ENCODE measurements at regions not wholly inside any gene's neighbourhood (a gene's known extent, or its start where the extent isn't known, plus 50 kb on each side); places are given as distances from the start of the nearest gene placed in this dataset.
"Not testable (repeated sequence)": the region's sequence is repeated elsewhere in the genome, so short reads cannot be mapped to it uniquely, and the experiment has no call there.

DNA sequence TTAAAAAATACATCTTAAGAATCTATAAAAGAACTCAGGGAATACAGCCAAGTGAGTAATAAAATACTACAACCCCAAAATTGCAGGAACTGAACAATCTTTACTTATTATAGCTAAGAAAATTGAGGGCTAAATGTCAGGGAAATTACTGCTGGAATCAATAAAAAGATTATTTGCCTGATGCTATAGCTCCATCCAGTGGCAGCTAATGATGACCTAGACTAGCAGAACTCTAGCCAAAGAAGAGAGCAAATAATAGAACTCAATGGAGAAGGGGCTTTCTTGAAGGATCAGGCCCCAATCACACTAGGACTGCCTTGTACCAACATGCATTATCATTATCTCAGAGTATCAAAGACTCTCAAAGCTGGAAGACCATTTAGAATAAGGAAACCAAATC is 85.0 kb upstream of the FAM241A start:
- peak; percentile 25 for DNase-seq

DNA sequence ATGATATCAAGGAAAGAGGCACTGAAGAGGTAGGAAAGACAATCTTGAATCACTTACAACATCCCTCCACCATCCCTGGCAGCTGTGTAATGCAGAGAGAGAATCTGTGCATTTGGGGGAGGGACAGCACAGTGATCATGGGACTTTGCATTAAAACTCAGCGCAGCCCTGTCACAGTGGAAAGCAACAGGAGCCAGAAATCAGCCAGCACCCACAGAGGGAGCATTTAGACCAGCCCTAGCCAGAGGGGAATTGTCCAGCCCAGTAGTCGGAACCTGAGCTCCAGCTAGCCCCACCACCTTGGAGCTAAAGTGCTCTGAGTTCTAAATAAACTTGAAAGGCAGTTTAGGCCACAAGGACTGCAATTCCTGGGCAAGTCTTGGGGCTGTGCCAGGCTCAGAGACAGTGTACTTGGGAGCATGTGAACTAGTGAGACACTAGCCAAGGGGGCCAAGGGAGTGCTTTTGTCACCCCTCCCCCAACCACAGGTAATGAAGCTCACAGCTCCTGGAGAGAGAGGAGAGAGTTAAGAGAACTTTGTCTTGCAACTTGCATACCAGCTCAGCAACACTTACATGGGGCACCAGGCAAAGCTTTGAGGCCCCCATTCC is 83.9 kb upstream of the FAM241A start:
- DNase-seq, result no peak

DNA sequence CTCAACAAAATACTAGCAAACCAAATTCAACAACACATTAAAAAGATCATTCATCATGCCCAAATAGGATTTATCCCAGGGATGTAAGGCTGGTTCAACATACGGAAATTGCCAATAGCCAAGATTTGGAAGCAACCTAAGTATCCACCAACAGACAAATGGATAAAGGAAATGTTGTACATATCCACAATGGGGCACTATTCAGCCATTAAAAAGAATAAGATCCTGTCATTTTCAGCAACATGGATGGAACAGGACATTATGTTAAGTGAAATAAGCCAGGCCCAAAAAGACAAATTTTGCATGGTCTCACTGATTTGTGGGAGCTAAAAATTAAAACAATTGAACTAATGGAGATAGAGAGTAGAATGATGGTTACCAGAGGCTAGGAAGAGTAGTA is 82.0 kb upstream of the FAM241A start:
- no peak for DNase-seq

DNA sequence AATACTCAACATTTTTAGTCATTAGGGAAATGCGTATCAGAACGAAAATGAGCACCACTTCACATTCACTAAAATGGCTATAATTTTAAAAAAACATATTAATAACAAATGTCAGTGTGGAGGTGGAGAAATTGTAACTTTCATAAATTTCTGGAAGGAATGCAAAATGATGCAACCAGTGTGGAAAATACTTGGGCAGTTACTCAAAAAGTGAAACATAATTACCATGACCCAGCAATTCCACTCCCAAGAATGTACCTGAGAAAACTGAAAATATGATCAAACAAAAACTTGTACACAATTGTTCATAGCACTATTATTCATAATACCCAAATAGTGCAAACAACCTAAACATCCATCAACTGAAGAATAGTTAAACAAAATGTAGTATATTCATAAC is 76.1 kb upstream of the FAM241A start:
- DNase-seq, result no peak

DNA sequence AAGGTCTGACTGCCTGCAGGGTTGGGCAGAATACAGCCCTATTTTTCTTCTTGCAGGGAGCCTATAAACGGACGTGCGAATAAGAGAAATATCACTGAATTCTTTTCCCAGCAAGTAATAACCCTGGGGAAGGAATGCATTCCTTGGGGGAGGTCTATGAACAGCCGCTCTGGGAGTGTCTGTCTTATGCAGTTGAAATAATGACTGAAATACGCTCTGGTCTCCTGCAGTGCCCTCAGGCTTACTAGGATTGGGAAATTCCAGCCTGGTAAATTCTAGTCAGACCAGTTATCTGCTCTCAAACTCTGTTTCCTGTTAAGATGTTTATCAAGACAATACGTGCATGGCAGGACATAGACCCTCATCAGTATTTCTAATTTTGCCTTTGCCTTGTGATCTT is 72.1 kb upstream of the FAM241A start:
- DNase-seq, result no peak

DNA sequence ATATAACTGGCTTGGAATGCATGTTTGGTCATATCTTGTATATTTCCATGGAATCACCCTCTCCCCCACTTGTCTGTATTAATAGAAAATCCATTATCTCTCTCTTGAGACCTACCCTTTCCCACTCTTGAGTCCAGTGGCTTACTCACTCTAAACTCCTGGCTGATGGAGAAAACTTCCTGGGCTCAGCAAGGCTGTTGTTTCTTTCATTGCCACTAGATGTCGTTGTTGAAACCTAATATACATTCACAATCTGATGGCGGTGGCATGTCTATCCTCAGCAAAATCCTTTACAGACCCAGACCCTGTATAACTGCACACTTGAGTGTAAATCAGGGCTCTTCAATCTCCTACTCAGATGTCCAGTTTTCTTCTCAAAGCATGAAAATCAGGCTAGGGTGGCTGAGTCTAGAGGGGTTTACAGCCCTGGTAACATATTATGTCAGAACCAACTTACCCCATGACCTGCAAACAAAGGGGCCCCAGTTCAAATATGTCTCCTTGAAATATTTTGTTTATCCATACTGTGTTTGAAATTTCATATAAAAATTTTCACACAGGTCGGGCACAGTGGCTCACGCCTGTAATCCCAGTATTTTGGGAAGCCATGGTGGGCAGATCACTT is 70.0 kb upstream of the FAM241A start:
- peak; percentile 2 for DNase-seq

DNA sequence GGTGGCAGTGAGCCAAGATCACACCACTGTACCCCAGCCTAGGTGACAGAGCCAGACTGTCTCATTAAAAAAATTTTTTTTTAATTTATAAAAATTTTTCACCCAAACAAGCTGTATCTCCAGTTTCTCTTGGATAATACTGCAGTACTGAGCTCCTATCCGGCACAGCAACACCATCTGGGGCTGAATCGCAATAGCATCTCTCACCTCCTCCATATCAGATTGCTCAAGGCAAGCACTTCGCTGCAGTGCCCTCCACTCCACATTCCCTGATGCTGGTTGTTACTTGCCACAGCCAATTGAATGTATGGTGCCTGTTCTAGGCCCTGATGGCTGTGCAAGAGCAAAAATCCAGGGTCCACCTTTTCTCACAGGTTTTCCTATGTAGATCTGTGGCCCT is 69.3 kb upstream of the FAM241A start:
- DNase-seq, result no peak

DNA sequence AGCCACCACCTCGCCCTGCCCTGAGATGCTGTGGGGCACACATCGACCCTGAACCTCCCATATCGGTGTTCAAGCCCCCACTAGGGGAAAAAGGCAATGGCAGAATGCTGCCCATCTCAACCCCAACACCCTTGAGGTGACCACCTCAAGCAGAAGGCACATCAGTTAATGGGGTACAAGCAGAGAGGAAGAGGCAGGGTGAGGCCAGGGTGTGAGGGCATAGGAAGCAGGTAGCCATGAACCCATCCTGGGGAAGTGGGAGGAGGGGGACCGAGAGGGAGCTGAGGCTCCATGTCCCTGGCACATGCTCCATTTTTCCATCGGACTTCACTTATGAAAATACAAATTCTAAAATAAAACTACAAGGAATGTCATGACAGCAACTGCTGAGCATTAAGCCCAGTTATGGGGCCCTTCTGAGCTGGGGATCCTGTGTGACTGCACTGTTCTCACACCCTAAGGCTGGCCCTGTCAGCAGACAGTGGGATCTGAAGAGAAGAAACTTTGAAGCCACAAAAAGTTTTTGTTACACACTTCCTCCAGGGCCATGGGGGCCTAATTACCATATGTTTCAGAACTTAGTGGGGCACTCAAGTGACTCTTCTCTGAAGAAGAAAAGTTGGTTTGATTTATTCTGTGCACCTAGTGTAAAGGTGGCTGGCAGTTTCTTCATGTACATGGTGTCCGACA is 68.2 kb upstream of the FAM241A start:
- DNase-seq, result no peak

DNA sequence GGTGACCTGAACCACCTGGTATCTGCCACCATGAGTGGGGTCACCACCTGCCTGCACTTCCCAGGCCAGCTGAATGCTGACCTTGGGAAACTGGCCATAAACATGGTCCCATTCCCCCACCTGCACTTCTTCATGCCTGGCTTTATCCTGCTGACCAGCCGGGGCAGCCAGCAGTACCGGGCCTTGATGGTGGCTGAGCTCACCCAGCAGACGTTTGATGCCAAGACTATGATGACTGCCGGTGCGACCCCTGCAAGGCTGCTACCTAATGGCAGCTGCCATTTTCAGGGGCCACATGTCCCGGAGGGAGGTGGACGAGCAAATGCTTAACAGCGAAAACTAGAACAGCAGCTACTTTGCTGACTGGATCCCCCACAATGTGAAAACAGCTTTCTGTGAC is 67.5 kb upstream of the FAM241A start:
- DNase-seq, result no peak

DNA sequence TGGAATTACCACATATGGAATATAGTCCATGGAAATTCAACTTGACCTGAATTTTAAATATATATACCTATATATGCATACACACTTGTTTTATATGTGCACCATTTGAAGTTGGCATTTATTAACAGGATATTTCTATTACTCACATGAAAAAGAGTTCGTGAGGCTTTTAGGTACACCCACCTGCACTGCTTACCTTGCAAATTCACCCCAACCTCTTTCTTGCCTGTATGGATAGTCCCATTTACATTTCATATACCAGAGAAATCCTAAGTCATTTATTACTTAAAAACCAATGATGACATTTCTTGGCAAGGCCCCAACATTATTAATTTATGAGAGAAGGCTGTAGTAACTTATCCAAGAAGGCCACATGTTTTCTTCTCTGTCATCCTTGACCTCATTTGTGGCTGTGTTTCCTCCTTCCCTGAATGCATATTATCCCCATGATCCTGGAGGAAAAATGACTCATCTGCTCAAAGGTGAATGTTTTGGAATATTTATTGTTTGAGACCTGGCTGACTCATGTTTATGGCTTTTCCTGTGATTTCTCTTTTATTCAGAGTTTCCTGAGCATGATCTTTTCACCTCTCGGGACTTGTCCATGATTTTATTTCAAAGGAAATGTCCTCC is 62.2 kb upstream of the FAM241A start:
- DNase-seq, result no peak

DNA sequence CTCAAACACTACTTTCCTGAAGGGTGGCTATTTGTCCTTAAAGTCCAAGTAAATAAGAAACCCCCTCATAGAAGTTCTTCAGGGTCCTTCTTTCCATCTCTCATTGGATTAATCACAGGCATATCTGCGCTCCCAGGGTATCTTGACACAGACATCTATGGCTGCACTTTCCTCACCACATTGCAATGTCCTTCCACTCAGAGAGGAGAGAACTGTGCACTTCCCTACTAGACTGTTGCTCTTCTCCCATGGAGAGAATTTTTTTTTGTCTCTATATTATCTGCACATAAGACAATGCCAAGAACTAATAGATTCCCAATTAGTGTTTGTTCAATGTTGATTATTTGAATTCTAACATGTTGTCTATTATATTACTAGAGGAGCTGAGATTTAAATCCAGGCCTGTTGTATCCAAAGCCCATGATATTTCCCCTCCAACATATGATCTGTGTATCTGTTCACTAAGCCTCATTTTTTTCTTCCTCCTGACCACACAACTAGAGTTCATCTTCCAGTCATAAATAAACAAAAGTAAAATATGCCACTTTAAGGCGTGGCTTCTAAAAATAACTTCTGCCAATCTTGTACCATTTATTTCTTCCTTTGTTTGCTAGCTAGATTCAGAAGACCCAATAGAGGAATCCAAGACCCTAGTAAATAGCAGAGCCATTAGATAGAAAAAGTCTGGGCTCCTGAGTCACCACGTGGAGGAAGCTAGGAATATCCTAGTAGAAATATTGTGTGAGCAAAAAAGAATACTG is 61.5 kb upstream of the FAM241A start:
- no peak for DNase-seq

DNA sequence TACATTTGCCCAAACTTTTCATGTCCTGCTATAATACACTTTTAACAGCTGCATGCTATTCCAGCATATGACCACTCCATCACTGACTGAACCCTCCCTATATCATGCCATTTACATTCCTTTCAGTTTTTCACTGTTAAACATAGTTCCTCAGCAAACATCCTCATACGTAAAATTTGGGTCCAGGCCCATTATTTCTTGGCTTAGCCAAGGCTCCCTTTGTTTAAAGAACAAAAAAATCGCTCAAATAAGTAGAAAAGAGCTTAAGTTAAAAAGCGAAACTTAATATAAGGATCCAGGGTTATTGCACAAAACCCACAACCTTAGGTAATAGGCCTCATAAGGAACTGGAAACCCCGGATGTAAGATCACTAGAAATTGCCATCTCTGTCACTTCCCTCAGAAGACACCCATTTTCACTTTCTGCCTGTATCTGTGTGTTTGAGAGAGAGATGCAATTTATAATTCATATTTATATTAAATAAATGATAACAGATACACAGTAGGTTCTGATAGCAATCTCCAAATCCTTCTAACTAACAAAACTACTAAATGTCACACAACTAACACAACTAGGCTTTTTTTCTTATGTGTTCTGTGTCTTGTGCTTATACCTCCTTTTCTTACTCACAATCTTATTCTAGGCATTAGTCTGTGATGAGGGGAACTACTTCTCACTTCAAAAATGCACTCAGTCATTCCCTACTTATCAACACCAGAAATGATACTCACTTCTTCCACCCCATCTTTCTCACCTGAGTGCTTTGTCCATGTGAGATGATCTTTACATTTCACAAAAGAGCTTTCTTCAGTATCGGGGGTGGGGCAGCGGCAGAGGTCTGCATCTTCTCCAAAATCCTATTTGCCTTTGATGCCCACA is 59.9 kb upstream of the FAM241A start:
- DNase-seq, result no peak

DNA sequence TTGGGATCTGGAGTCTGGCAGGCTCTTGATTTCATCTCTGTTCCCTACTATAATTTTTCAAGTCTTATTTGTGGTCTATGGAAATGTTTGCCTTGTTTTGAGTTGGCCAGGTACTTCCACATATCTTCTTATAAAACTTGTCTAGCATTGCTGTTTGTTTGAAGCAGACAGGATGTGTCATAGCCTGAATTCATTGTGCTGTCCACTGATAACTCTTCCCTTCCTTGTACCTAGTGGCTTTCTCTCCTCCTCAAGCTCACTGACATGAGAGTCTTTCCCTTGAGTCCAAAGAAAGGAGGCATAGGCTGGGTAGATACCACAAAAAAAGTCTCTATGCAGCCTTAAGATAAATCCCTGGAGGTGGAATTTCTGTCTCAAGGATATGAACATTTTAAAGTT is 59.2 kb upstream of the FAM241A start:
- DNase-seq, result no peak

DNA sequence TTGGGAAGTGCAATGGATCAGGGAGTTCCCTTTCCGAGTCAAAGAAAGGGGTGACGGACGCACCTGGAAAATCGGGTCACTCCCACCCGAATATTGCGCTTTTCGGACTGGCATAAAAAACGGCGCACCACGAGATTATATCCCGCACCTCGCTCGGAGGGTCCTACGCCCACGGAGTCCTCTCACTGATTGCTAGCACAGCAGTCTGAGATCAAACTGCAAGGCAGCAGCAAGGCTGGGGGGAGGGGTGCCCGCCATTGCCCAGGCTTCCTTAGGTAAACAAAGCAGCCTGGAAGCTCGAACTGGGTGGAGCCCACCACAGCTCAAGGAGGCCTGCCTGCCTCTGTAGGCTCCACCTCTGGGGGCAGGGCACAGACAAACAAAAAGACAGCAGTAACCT is 58.6 kb upstream of the FAM241A start:
- DNase-seq, result not testable (repeated sequence)

DNA sequence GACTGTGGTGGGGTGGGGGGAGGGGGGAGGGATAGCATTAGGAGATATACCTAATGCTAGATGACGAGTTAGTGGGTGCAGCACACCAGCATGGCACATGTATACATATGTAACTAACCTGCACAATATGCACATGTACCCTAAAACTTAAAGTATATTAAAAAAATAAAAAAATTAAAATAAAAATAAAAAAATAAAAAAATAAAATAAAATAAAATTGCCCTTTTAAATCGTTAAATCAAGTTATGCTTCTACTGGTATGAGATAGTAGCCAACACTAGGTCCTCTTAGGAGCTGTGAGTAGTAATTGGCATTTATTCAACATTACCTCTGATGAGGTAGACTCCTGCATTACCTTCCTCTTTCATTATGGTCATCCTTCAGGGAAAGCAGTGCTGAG is 52.9 kb upstream of the FAM241A start:
- DNase-seq, result not testable (repeated sequence)

DNA sequence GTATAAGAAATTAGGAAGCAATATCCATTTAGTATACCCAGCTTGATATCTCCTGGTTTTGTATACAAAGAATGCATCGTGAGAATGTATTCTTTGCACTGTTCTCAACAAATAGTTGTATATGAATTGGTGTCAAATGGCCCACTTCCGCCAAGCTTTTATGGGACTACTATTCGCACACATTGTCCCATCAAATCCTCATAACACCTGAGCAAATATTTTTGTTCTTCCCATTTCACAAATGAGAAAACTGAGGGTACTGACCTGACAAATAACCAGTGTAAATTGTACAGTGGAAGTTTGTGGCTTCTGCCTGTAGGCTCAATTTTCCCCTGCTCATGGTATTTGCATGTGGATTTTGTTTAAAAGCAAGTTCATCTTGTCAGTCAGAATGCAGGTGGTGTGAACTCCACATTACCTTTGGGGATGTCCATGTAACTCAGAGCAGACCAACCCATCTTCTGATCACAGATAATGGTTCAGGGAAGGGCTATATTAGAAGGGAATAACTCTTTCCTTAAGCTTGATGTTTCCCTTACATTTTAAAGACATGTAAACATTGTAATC is 51.5 kb upstream of the FAM241A start:
- no peak for DNase-seq

DNA sequence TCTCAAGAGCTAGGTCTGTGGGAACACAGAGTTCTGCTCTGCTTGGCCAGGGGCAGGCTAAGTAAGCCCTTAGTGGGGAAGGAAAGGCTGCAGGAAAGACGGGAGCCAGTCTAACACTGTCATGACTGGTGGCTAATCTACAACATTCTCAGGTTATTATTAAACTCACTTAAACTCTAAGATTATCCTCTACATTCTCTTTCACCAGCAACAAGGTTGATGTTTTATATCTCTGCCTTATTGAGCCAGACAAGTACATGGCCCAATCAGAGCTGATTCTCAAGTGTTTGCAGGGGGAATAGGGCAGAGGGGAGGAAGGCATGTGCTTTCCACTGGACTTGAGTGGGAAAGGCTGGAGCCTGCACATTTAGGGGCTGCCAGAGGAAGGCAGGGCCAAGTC is 50.9 kb upstream of the FAM241A start:
- no peak for DNase-seq

Measured in COR-L47 (cell line).